ENCODE measurements at regions not wholly inside any gene's neighbourhood (a gene's known extent, or its start where the extent isn't known, plus 50 kb on each side); places are given as distances from the start of the nearest gene placed in this dataset.

GRCh38 chr1:90394247-90394646 lies 322.9 kb downstream of the BARHL2 start:
- DNase-seq = no peak
- no peak overlapping the region for H3K27ac ChIP-seq
- H3K4me1 ChIP-seq = no peaks in the 10 kb centered on the region
- intact Hi-C loops (cut with DNase I; ENCODE audit: low total_unique reads) = no loop called here
- no peaks in the 10 kb centered on the region for H3K27me3 ChIP-seq
- TF ChIP-seq, protein P1, sequence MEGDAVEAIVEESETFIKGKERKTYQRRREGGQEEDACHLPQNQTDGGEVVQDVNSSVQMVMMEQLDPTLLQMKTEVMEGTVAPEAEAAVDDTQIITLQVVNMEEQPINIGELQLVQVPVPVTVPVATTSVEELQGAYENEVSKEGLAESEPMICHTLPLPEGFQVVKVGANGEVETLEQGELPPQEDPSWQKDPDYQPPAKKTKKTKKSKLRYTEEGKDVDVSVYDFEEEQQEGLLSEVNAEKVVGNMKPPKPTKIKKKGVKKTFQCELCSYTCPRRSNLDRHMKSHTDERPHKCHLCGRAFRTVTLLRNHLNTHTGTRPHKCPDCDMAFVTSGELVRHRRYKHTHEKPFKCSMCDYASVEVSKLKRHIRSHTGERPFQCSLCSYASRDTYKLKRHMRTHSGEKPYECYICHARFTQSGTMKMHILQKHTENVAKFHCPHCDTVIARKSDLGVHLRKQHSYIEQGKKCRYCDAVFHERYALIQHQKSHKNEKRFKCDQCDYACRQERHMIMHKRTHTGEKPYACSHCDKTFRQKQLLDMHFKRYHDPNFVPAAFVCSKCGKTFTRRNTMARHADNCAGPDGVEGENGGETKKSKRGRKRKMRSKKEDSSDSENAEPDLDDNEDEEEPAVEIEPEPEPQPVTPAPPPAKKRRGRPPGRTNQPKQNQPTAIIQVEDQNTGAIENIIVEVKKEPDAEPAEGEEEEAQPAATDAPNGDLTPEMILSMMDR (IDR thresholded peaks at IDR 0.05) = no peak
- TF ChIP-seq POLR2A (IDR thresholded peaks at IDR 0.05) = no peak
- TF ChIP-seq EP300 (IDR thresholded peaks at IDR 0.05; ENCODE audit: low read depth) = no peak
- TF ChIP-seq POLR2AphosphoS5 (IDR thresholded peaks at IDR 0.05) = no peak
- in situ Hi-C loops (cut with MboI; ENCODE audit: low pct_ligation_motif_present in 1 of 4, low pct_unique_long_range_greater_than_20kb in 1 of 4, low sequenced_read_pairs in 3 of 4) = no loop called here
- 84 to 86% methylated on average over 1 to 2 of the region's 2 CpGs for WGBS, 2 donors (ENCODE audit: low coverage in 1 of 2)
- H3K4me3 ChIP-seq = no peak overlapping the region
- H3K36me3 ChIP-seq = no peaks in the 10 kb centered on the region
- no peaks in the 10 kb centered on the region for H3K9me3 ChIP-seq

DNA sequence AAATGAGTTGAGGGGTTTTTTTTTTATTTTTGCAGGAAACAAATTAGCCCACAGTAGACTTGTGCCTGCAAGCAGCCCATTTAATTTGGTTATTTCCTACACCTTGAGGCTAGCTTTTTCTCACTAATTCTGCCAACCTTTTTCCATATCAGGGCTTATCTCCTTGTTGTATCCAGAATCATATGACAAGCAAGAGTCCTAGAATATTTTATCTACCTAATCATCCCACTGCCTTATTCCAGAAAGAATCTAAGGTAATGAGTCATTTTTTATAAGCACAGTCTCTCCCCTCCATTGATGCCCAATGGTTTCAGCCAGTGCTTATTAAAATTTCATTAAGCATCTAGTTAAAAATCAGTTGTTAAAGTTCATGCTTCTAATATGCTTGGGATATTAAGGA lies 324.1 kb downstream of the BARHL2 start:
- intact Hi-C loops (cut with DNase I; ENCODE audit: low total_unique reads) (no loop called here), in situ Hi-C loops (cut with MboI; ENCODE audit: low pct_ligation_motif_present in 1 of 4, low pct_unique_long_range_greater_than_20kb in 1 of 4, low sequenced_read_pairs in 3 of 4) (no loop called here)
- Histone ChIP-seq H3K27ac (no peak overlapping the region), H3K27me3 (no peaks in the 10 kb centered on the region), H3K9me3 (no peaks in the 10 kb centered on the region), H3K4me3 (no peak overlapping the region), H3K4me1 (no peaks in the 10 kb centered on the region), H3K36me3 (no peaks in the 10 kb centered on the region)
- DNase-seq = no peak
- TF ChIP-seq POLR2A (IDR thresholded peaks at IDR 0.05) (no peak), EP300 (IDR thresholded peaks at IDR 0.05; ENCODE audit: low read depth) (no peak), POLR2AphosphoS5 (IDR thresholded peaks at IDR 0.05) (no peak)
- TF ChIP-seq, protein P1 (IDR thresholded peaks at IDR 0.05) = no peak

DNA sequence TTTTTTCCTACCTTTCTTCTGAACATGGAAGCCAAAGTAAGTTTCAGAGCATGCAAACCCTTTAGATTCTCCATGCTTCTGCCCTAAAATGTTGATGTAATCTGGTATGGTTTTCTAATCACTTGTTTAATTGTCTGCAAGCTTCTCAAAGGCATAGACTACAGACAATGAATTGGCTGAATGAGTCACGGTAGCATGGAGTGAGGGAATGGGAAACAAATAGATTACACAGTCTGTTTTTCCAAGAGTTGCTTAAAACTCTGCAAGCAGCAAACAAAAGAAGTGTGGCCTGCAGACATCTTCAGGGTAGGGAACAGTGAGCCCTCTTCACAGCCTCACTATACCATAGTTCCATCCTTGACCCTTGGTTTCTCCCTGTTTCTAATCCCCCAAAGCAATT lies 326.0 kb downstream of the BARHL2 start:
- WGBS, 2 donors (ENCODE audit: low coverage in 1 of 2) = 73 to 84% methylated on average over 1 of the region's 1 CpG
- in situ Hi-C loops (cut with MboI; ENCODE audit: low pct_ligation_motif_present in 1 of 4, low pct_unique_long_range_greater_than_20kb in 1 of 4, low sequenced_read_pairs in 3 of 4) = no loop called here
- H3K4me3 ChIP-seq = no peak overlapping the region
- intact Hi-C loops (cut with DNase I; ENCODE audit: low total_unique reads) = no loop called here
- no peaks in the 10 kb centered on the region for H3K36me3 ChIP-seq
- no peak for DNase-seq
- no peaks in the 10 kb centered on the region for H3K4me1 ChIP-seq
- no peak for TF ChIP-seq POLR2A (IDR thresholded peaks at IDR 0.05)
- no peak for TF ChIP-seq POLR2AphosphoS5 (IDR thresholded peaks at IDR 0.05)
- TF ChIP-seq, protein P1 (IDR thresholded peaks at IDR 0.05) = no peak
- TF ChIP-seq EP300 (IDR thresholded peaks at IDR 0.05; ENCODE audit: low read depth) = no peak
- H3K9me3 ChIP-seq = no peaks in the 10 kb centered on the region
- H3K27ac ChIP-seq = no peak overlapping the region
- no peaks in the 10 kb centered on the region for H3K27me3 ChIP-seq

DNA sequence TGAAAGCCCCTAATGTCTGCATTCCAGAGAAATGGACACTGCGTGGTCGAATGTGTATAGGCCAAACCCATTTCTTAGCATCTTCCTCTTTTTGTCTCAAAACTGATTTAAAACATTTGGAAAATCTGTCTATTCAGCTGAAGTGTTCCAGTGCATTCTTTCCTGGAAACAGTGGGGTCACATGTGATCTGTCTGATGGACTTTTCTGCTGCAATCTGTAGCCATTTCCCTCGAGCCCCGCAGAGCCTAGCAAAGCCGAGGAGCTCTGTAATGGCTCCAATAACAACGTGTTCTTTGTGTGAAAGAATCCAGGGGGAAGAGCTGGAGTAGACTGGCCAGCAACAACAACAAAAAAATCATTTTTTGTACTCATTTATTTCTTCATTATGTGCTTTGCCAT lies 329.3 kb downstream of the BARHL2 start:
- Histone ChIP-seq H3K27me3 (no peaks in the 10 kb centered on the region), H3K27ac (no peak overlapping the region), H3K4me3 (no peak overlapping the region), H3K4me1 (peaks cover 0 to 4% (median 0%) of the 10 kb centered on the region in 4 donors), H3K36me3 (no peaks in the 10 kb centered on the region), H3K9me3 (no peaks in the 10 kb centered on the region)
- DNase-seq = no peak
- in situ Hi-C loops (cut with MboI; ENCODE audit: low pct_ligation_motif_present in 1 of 4, low pct_unique_long_range_greater_than_20kb in 1 of 4, low sequenced_read_pairs in 3 of 4) = no loop called here
- TF ChIP-seq POLR2AphosphoS5 (IDR thresholded peaks at IDR 0.05) (no peak), POLR2A (IDR thresholded peaks at IDR 0.05) (no peak), EP300 (IDR thresholded peaks at IDR 0.05; ENCODE audit: low read depth) (no peak)
- TF ChIP-seq, protein P1 (IDR thresholded peaks at IDR 0.05) = no peak
- WGBS, 2 donors (ENCODE audit: low coverage in 1 of 2) = 65 to 66% methylated on average over 6 of the region's 6 CpGs
- intact Hi-C loops (cut with DNase I; ENCODE audit: low total_unique reads) = no loop called here

All from transverse colon (tissue), 4 donors.